PC-3 (cell line): ENCODE measurements at regions not wholly inside any gene's neighbourhood (a gene's known extent, or its start where the extent isn't known, plus 50 kb on each side); places are given as distances from the start of the nearest gene placed in this dataset.

Source experiments
- CTCF ChIP-seq: fragments of 300-600 bp; sonication (generic); conservative IDR thresholded peaks from 2 replicates; pipeline ENCODE4 v1.5.1; 2017; ENCODE audit warnings: antibody characterized with exemption, low read depth, mild to moderate bottlenecking, low read length
- EZH2phosphoT487 ChIP-seq: fragments of 300-600 bp; sonication (generic); IDR thresholded peaks from 2 replicates; pipeline ENCODE4 v1.6.1; 2018; ENCODE audit warnings: mild to moderate bottlenecking, antibody characterized with exemption, low read length, borderline replicate concordance

GRCh38 chr2:10196110-10196892, 73.8 kb downstream of the RRM2 start:
- TF ChIP-seq CTCF: no peak
- no peak for TF ChIP-seq EZH2phosphoT487
